Lung (tissue), 11 donors: ENCODE measurements at regions not wholly inside any gene's neighbourhood (a gene's known extent, or its start where the extent isn't known, plus 50 kb on each side); places are given as distances from the start of the nearest gene placed in this dataset.

Experiments
- ATAC-seq: fragments of 200-7000 bp; cut with Tn5 transposase; one replicate; pipeline ENCODE4 v1.9.1; 2020; ENCODE audit warnings: moderate number of reproducible peaks; ENCODE audit not compliant: insufficient read depth, low FRiP score
- DNase-seq, 3 donors: peaks; one replicate each; pipeline ENCODE4 v3.0.0-alpha.2; 2013 to 2017
- H3K27ac ChIP-seq, 2 donors: one replicate each; pipeline ENCODE4 v1.5.1; 2013; ENCODE audit warnings: mild to moderate bottlenecking in 2 of 2, moderate library complexity in 2 of 2, control low read depth in 1 of 2, inconsistent platforms in 1 of 2, low read depth in 1 of 2, low read length in 1 of 2
- H3K27me3 ChIP-seq, 3 donors: one replicate each; pipeline ENCODE4 v1.5.1; 2013; ENCODE audit warnings: low read length in 2 of 3; ENCODE audit not compliant: control insufficient read depth in 3 of 3, insufficient read depth in 3 of 3
- H3K36me3 ChIP-seq, 4 donors: one replicate each; pipeline ENCODE4 v1.5.1; 2013; ENCODE audit warnings: low read length in 4 of 4, mild to moderate bottlenecking in 1 of 4, moderate library complexity in 1 of 4; ENCODE audit not compliant: control insufficient read depth in 4 of 4, insufficient read depth in 4 of 4
- H3K4me1 ChIP-seq, 5 donors: one replicate each; pipeline ENCODE4 v1.5.1; 2013; ENCODE audit warnings: low read length in 5 of 5, mild to moderate bottlenecking in 2 of 5, moderate library complexity in 1 of 5; ENCODE audit not compliant: control insufficient read depth in 5 of 5, insufficient read depth in 5 of 5
- H3K4me3 ChIP-seq: one replicate; pipeline ENCODE4 v1.5.1; 2013; ENCODE audit warnings: mild to moderate bottlenecking, control low read depth, moderate library complexity
- H3K9ac ChIP-seq, 2 donors: one replicate each; pipeline ENCODE4 v1.5.1; 2013; ENCODE audit warnings: low read length in 2 of 2, control low read depth in 1 of 2; ENCODE audit not compliant: insufficient read depth in 1 of 2
- H3K9me3 ChIP-seq, 4 donors: one replicate each; pipeline ENCODE4 v1.5.1; 2013; ENCODE audit warnings: low read length in 3 of 4, mild to moderate bottlenecking in 1 of 4, moderate library complexity in 1 of 4; ENCODE audit not compliant: control insufficient read depth in 4 of 4, insufficient read depth in 3 of 4
- CTCF ChIP-seq: IDR thresholded peaks from 2 replicates; pipeline ENCODE4 v1.5.1; 2012; ENCODE audit warnings: mild to moderate bottlenecking; ENCODE audit errors: control extremely low read depth, extremely low read depth
- WGBS, 2 donors: extraction: QIAGEN DNeasy Blood & Tissue Kit; methylation state at CpG; one replicate each; pipeline ENCODE4 v1.1.7; 2013; 5-methylcytosine and 5-hydroxymethylcytosine counted together
- donor health status: control.
- donor health status: control.
- donor health status: Bipolar disorder and iron deficiency.
- donor health status: healthy.
- donor health status: DM: yes; HTN: yes; CAD: no.

- DNase-seq (no peak), ATAC-seq (no peak)
- TF ChIP-seq CTCF: no peak
- H3K4me3 ChIP-seq: no peak overlapping the region
- no peak overlapping the region for H3K9ac ChIP-seq
- H3K36me3 ChIP-seq: no peaks in the 10 kb centered on the region
- no peaks in the 10 kb centered on the region for H3K9me3 ChIP-seq
- no peak overlapping the region for H3K27ac ChIP-seq
- H3K4me1 ChIP-seq: no peaks in the 10 kb centered on the region
- no peaks in the 10 kb centered on the region for H3K27me3 ChIP-seq
These were observed 559.9 kb downstream of the C12orf50 start for GRCh38 chr12:87469295-87469694.

GRCh38 chr12:87467936-87468335, 561.3 kb downstream of the C12orf50 start:
- H3K27me3 ChIP-seq: no peaks in the 10 kb centered on the region
- H3K4me1 ChIP-seq: no peaks in the 10 kb centered on the region
- DNase-seq: no peak
- no peak overlapping the region for H3K9ac ChIP-seq
- H3K27ac ChIP-seq: no peak overlapping the region
- TF ChIP-seq CTCF: no peak
- H3K36me3 ChIP-seq: no peaks in the 10 kb centered on the region
- ATAC-seq: no peak
- no peak overlapping the region for H3K4me3 ChIP-seq
- H3K9me3 ChIP-seq: no peaks in the 10 kb centered on the region

- ATAC-seq (no peak), DNase-seq (no peak)
- no peaks in the 10 kb centered on the region for H3K4me1 ChIP-seq
- no peaks in the 10 kb centered on the region for H3K9me3 ChIP-seq
- no peak overlapping the region for H3K9ac ChIP-seq
- no peak overlapping the region for H3K27ac ChIP-seq
- no peaks in the 10 kb centered on the region for H3K27me3 ChIP-seq
- H3K36me3 ChIP-seq: no peaks in the 10 kb centered on the region
- no peak overlapping the region for H3K4me3 ChIP-seq
- no peak for TF ChIP-seq CTCF
- WGBS, 2 donors: 63 to 68% methylated on average over 1 of the region's 1 CpG
These were observed 564.6 kb downstream of the C12orf50 start for GRCh38 chr12:87464565-87464964.

- Histone ChIP-seq H3K9ac (no peak overlapping the region), H3K27me3 (no peaks in the 10 kb centered on the region), H3K4me1 (no peaks in the 10 kb centered on the region), H3K4me3 (no peak overlapping the region), H3K36me3 (no peaks in the 10 kb centered on the region), H3K9me3 (no peaks in the 10 kb centered on the region), H3K27ac (no peak overlapping the region)
- no peak for DNase-seq
- ATAC-seq: peak; percentile 41
- TF ChIP-seq CTCF: no peak
- 80 to 92% methylated on average over 4 of the region's 4 CpGs for WGBS, 2 donors
These were observed 585.2 kb downstream of the C12orf50 start for GRCh38 chr12:87444039-87444438.
